WTC11 (cell line): ENCODE measurements at regions not wholly inside any gene's neighbourhood (a gene's known extent, or its start where the extent isn't known, plus 50 kb on each side); places are given as distances from the start of the nearest gene placed in this dataset.

Experiments used
- FOXJ3 ChIP-seq: sonication (generic); formaldehyde crosslinking; IDR thresholded peaks from 2 replicates; pipeline ENCODE4 v1.9.0; 2021; ENCODE audit warnings: missing genetic modification reagents, mild to moderate bottlenecking, borderline replicate concordance
- JUN ChIP-seq: sonication (generic); formaldehyde crosslinking; IDR thresholded peaks from 2 replicates; pipeline ENCODE4 v1.8.0; 2023; ENCODE audit warnings: mild to moderate bottlenecking, missing genetic modification reagents
- KAT7 ChIP-seq: sonication (generic); formaldehyde crosslinking; IDR thresholded peaks from 2 replicates; pipeline ENCODE4 v1.8.1; 2023; ENCODE audit warnings: missing genetic modification reagents, mild to moderate bottlenecking, borderline replicate concordance
- RELA ChIP-seq: sonication (generic); formaldehyde crosslinking; IDR thresholded peaks from 2 replicates; pipeline ENCODE4 v1.8.1; 2022; ENCODE audit warnings: missing genetic modification reagents, mild to moderate bottlenecking, borderline replicate concordance
- ZNF121 ChIP-seq: sonication (generic); formaldehyde crosslinking; IDR thresholded peaks from 2 replicates; pipeline ENCODE4 v1.8.0; 2023; ENCODE audit warnings: missing genetic modification reagents
- TF ChIP-seq, protein P1 (sequence below): fragments of 200-600 bp; IDR thresholded peaks from 2 replicates; pipeline ENCODE4 v1.8.0; 2022; ENCODE audit warnings: antibody characterized with exemption
- TF ChIP-seq, protein P2 (sequence below): fragments of 250-450 bp; sonication (Bioruptor Pico); IDR thresholded peaks from 2 replicates; pipeline ENCODE4 v1.9.0; 2021; ENCODE audit warnings: mild to moderate bottlenecking
- TF ChIP-seq, protein P3 (sequence below): sonication (generic); formaldehyde crosslinking; conservative IDR thresholded peaks from 2 replicates; pipeline ENCODE4 v1.8.1; 2022; ENCODE audit warnings: mild to moderate bottlenecking, missing genetic modification reagents
- TF ChIP-seq, protein P4 (sequence below): sonication (generic); formaldehyde crosslinking; IDR thresholded peaks from 2 replicates; pipeline ENCODE4 v1.8.0; 2023; ENCODE audit warnings: mild to moderate bottlenecking, missing genetic modification reagents

DNA sequence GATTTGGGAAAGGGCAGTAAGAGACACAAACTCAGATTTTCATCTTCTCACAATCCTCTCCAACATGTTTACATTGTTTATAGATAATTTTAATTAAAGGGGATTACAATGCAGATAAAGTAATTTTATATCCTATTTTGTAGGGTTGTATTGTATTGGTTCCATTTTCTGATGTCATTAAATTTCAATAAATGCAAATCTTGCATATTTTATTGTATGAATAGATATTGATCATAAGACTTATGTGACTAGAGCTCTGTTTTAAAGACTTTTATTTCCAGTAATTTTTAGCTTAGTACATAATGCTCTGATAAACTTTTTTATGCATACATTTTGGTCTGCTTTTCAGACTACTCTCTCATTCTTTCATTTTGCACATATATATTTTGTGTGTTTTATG, 819.6 kb downstream of the TSN start:
- TF ChIP-seq, protein P1, sequence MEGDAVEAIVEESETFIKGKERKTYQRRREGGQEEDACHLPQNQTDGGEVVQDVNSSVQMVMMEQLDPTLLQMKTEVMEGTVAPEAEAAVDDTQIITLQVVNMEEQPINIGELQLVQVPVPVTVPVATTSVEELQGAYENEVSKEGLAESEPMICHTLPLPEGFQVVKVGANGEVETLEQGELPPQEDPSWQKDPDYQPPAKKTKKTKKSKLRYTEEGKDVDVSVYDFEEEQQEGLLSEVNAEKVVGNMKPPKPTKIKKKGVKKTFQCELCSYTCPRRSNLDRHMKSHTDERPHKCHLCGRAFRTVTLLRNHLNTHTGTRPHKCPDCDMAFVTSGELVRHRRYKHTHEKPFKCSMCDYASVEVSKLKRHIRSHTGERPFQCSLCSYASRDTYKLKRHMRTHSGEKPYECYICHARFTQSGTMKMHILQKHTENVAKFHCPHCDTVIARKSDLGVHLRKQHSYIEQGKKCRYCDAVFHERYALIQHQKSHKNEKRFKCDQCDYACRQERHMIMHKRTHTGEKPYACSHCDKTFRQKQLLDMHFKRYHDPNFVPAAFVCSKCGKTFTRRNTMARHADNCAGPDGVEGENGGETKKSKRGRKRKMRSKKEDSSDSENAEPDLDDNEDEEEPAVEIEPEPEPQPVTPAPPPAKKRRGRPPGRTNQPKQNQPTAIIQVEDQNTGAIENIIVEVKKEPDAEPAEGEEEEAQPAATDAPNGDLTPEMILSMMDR: no peak
- TF ChIP-seq JUN (CRISPR knock-in tag) (no peak), KAT7 (no peak), ZNF121 (CRISPR knock-in tag) (no peak), RELA (CRISPR knock-in tag) (no peak), FOXJ3 (CRISPR knock-in tag) (no peak)
- TF ChIP-seq, protein P2, sequence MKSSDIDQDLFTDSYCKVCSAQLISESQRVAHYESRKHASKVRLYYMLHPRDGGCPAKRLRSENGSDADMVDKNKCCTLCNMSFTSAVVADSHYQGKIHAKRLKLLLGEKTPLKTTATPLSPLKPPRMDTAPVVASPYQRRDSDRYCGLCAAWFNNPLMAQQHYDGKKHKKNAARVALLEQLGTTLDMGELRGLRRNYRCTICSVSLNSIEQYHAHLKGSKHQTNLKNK (CRISPR knock-in tag): no peak
- TF ChIP-seq, protein P3, sequence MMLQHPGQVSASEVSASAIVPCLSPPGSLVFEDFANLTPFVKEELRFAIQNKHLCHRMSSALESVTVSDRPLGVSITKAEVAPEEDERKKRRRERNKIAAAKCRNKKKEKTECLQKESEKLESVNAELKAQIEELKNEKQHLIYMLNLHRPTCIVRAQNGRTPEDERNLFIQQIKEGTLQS (CRISPR knock-in tag): no peak
- TF ChIP-seq, protein P4, sequence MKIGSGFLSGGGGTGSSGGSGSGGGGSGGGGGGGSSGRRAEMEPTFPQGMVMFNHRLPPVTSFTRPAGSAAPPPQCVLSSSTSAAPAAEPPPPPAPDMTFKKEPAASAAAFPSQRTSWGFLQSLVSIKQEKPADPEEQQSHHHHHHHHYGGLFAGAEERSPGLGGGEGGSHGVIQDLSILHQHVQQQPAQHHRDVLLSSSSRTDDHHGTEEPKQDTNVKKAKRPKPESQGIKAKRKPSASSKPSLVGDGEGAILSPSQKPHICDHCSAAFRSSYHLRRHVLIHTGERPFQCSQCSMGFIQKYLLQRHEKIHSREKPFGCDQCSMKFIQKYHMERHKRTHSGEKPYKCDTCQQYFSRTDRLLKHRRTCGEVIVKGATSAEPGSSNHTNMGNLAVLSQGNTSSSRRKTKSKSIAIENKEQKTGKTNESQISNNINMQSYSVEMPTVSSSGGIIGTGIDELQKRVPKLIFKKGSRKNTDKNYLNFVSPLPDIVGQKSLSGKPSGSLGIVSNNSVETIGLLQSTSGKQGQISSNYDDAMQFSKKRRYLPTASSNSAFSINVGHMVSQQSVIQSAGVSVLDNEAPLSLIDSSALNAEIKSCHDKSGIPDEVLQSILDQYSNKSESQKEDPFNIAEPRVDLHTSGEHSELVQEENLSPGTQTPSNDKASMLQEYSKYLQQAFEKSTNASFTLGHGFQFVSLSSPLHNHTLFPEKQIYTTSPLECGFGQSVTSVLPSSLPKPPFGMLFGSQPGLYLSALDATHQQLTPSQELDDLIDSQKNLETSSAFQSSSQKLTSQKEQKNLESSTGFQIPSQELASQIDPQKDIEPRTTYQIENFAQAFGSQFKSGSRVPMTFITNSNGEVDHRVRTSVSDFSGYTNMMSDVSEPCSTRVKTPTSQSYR (CRISPR knock-in tag): no peak
